Transverse colon (tissue), 4 donors: ENCODE measurements at regions not wholly inside any gene's neighbourhood (a gene's known extent, or its start where the extent isn't known, plus 50 kb on each side); places are given as distances from the start of the nearest gene placed in this dataset.

Experiments
- DNase-seq: peaks from one replicate; pipeline ENCODE4 v3.0.0-alpha.2; 2019
- H3K27ac ChIP-seq, 4 donors: fragments of 200-600 bp; sonication (generic); 2 replicates each; pipeline ENCODE4 v1.5.1; 2016 to 2018; ENCODE audit warnings: inconsistent platforms in 4 of 4
- H3K27me3 ChIP-seq: fragments of 200-600 bp; sonication (generic); 2 replicates; pipeline ENCODE4 v1.5.1; 2017; ENCODE audit warnings: inconsistent platforms
- H3K36me3 ChIP-seq, 4 donors: fragments of 200-600 bp; sonication (generic); 2 replicates each; pipeline ENCODE4 v1.5.1; 2017 to 2019; ENCODE audit warnings: inconsistent platforms in 4 of 4
- H3K4me1 ChIP-seq, 4 donors: fragments of 200-600 bp; sonication (generic); 2 replicates each; pipeline ENCODE4 v1.5.1; 2017 to 2020; ENCODE audit warnings: inconsistent platforms in 4 of 4
- H3K4me3 ChIP-seq, 4 donors: fragments of 200-600 bp; sonication (generic); 1 replicate in 1 of 4; 2 replicates in 3 of 4; pipeline versions ENCODE4 v1.5.1 to v1.6.1; 2017 to 2019; ENCODE audit warnings: inconsistent platforms in 4 of 4
- H3K9me3 ChIP-seq, 2 donors: fragments of 200-600 bp; sonication (generic); 2 replicates each; pipeline ENCODE4 v1.5.1; 2017 to 2019; ENCODE audit warnings: inconsistent platforms in 2 of 2
- CTCF ChIP-seq, 5 experiments: fragments of 200-600 bp in 3 of 5; fragments of 450-650 bp in 2 of 5; sonication (generic) in 3 of 5; IDR thresholded peaks; 1 replicate in 2 of 5; 2 replicates in 3 of 5; pipeline ENCODE4 v1.5.1; 2016 to 2017; ENCODE audit warnings: antibody characterized with exemption in 5 of 5, inconsistent platforms in 3 of 5, mild to moderate bottlenecking in 2 of 5, moderate library complexity in 1 of 5
- EP300 ChIP-seq: sonication (generic); formaldehyde crosslinking; IDR thresholded peaks from one replicate; pipeline ENCODE4 v1.6.1; 2017; ENCODE audit warnings: antibody characterized with exemption, low read depth
- POLR2A ChIP-seq: fragments of 450-650 bp; IDR thresholded peaks from one replicate; pipeline ENCODE4 v1.6.1; 2016; ENCODE audit warnings: antibody characterized with exemption, mild to moderate bottlenecking, moderate library complexity
- POLR2AphosphoS5 ChIP-seq, 3 donors: sonication (generic); formaldehyde crosslinking; IDR thresholded peaks; one replicate each; pipeline ENCODE4 v1.6.1; 2016; ENCODE audit warnings: antibody characterized with exemption in 3 of 3
- WGBS, 2 donors: methylation state at CpG; one replicate each; pipeline ENCODE4 v1.1.5; 2018; ENCODE audit warnings: low coverage in 1 of 2; 5-methylcytosine and 5-hydroxymethylcytosine counted together
- in situ Hi-C, 4 donors: fragments of 200-750 bp; cut with MboI; loops; one replicate each; pipeline versions ENCODE4 v1.15.0 to v1.15.1; 2017; ENCODE audit warnings: low sequenced_read_pairs in 3 of 4, low pct_ligation_motif_present in 1 of 4, low pct_unique_long_range_greater_than_20kb in 1 of 4
- intact Hi-C: fragments of 100-400 bp; cut with DNase I; formaldehyde crosslinking; loops from one replicate; pipeline ENCODE4 v1.15.1; 2023; ENCODE audit warnings: low total_unique reads

GRCh38 chr12:28121899-28122655, 68.2 kb upstream of the CCDC91 start:
- TF ChIP-seq CTCF (IDR thresholded peaks at IDR 0.05) (no peak), EP300 (no peak), POLR2AphosphoS5 (IDR thresholded peaks at IDR 0.05) (no peak)
- no peak overlapping the region for H3K27ac ChIP-seq
- no peaks in the 10 kb centered on the region for H3K36me3 ChIP-seq
- in situ Hi-C loops (no loop called here), intact Hi-C loops (no loop called here)
- no peak overlapping the region for H3K4me3 ChIP-seq
- no peaks in the 10 kb centered on the region for H3K27me3 ChIP-seq
- H3K4me1 ChIP-seq, result no peaks in the 10 kb centered on the region
- 67 to 76% methylated on average over 4 of the region's 4 CpGs for WGBS, 2 donors
- no peak for DNase-seq
- no peaks in the 10 kb centered on the region for H3K9me3 ChIP-seq

- no peak for TF ChIP-seq POLR2A
- TF ChIP-seq POLR2AphosphoS5 (IDR thresholded peaks at IDR 0.05), result no peak
- no peak for TF ChIP-seq EP300
- TF ChIP-seq CTCF (IDR thresholded peaks at IDR 0.05), result no peak
- Histone ChIP-seq H3K4me1 (no peaks in the 10 kb centered on the region), H3K36me3 (no peaks in the 10 kb centered on the region), H3K27ac (no peak overlapping the region), H3K9me3 (no peaks in the 10 kb centered on the region), H3K27me3 (no peaks in the 10 kb centered on the region), H3K4me3 (no peak overlapping the region)
- intact Hi-C loops (no loop called here), in situ Hi-C loops (no loop called here)
- no peak for DNase-seq
- WGBS, 2 donors, result 91 to 96% methylated on average over 3 of the region's 3 CpGs
Observed at GRCh38 chr12:28122756-28123155, 67.5 kb upstream of the CCDC91 start.

DNA sequence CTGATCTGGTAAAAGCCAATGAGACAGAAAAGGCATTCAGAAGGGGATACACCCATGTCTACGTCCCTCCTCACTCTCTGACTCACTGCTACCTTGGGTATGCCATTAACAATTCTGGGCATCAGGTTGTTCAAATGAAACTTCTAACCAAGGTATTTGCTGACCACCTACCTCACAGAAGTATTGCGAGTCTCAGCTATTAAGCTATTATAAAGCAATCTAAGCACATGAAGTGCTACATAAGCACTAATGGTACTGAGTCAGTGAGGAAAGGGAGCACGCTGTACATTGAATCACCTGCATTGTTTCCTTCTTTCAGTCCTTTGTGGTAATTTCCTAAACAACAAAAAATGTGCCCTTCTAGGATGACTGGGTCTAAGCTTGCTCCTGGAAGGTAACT, 62.8 kb upstream of the CCDC91 start:
- TF ChIP-seq POLR2A (no peak), EP300 (no peak), POLR2AphosphoS5 (IDR thresholded peaks at IDR 0.05) (no peak), CTCF (IDR thresholded peaks at IDR 0.05) (no peak)
- 93% methylated on average over 3 of the region's 3 CpGs for WGBS, 2 donors
- in situ Hi-C loops, result no loop called here

DNA sequence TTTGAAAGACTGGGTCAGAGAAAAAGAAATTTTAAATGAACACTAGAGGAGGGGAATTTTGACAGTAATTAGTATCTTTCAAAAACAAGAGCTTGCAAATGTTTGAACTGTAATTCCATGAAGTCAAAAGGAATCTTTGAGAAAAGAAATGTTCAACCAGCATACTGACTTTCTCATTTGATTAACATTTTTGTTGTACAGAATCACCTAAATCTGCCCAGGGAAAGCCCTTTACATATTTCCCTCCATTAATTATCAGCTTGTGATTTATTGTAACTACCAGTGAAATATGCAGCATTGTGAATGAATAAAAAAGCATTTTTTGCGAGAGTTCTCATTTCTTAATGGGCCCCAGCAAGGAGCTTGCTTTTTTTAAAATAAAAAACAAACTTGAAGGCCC, 61.2 kb upstream of the CCDC91 start:
- H3K27me3 ChIP-seq, result no peaks in the 10 kb centered on the region
- TF ChIP-seq CTCF (IDR thresholded peaks at IDR 0.05) (no peak), EP300 (no peak), POLR2AphosphoS5 (IDR thresholded peaks at IDR 0.05) (no peak), POLR2A (no peak)
- intact Hi-C loops, result no loop called here
- no peaks in the 10 kb centered on the region for H3K36me3 ChIP-seq
- no peak for DNase-seq
- 89 to 100% methylated on average over 1 of the region's 1 CpG for WGBS, 2 donors
- no peaks in the 10 kb centered on the region for H3K9me3 ChIP-seq
- H3K4me1 ChIP-seq, result no peaks in the 10 kb centered on the region
- H3K27ac ChIP-seq, result no peak overlapping the region
- in situ Hi-C loops, result no loop called here
- no peak overlapping the region for H3K4me3 ChIP-seq

More for the DNA sequence above, 62.8 kb upstream of the CCDC91 start:
- DNase-seq, result no peak
- no peak overlapping the region for H3K4me3 ChIP-seq
- no peak overlapping the region for H3K27ac ChIP-seq
- no peaks in the 10 kb centered on the region for H3K36me3 ChIP-seq
- H3K4me1 ChIP-seq, result no peaks in the 10 kb centered on the region
- no peaks in the 10 kb centered on the region for H3K27me3 ChIP-seq
- intact Hi-C loops, result no loop called here
- H3K9me3 ChIP-seq, result no peaks in the 10 kb centered on the region
